HG02763 (cell line): ENCODE measurements at regions not wholly inside any gene's neighbourhood (a gene's known extent, or its start where the extent isn't known, plus 50 kb on each side); places are given as distances from the start of the nearest gene placed in this dataset.

Source experiments
- ATAC-seq: cut with Tn5 transposase; IDR thresholded peaks from one replicate; pipeline ENCODE4 v1.9.1; 2021; ENCODE audit warnings: mild to moderate bottlenecking, moderate library complexity; ENCODE audit not compliant: unreplicated experiment

DNA sequence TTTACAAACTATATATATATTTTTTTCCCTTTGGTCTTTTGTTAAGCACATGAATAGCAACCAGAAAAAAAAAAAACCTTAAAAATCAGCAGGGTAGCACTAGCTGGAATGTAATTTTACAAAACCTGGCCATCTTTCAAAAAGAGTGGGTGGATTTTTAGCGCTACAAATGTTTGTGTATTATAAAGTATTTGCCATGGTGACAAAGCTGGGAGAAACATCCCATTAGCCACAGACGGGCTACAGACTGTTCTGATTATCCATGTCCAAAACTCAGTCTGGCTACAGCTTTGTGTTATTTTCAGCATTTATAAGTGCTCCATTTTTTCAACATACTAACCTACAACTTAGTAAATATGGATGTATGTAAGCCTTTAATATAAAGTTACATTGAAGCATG is 249.5 kb upstream of the TANK start:
- ATAC-seq: no peak

DNA sequence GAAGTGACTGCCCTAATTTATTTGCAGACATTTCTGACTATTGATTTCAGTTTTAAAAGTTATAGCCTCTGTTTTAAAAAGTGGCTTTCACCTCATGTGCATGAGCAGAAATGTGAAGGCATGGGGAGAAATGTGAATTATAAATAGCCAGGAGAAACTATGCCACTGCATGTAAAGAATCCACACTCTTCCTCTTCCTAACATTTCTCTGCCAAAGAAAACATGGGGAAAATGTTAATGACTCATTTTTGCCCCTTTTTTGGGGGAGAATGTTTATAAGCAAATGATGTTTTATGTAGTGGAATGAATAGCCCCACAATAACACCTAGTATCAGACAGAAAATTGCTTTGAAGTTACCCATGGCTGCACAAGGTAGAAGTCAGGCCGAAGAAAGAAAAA is 249.0 kb upstream of the TANK start:
- ATAC-seq: no peak

DNA sequence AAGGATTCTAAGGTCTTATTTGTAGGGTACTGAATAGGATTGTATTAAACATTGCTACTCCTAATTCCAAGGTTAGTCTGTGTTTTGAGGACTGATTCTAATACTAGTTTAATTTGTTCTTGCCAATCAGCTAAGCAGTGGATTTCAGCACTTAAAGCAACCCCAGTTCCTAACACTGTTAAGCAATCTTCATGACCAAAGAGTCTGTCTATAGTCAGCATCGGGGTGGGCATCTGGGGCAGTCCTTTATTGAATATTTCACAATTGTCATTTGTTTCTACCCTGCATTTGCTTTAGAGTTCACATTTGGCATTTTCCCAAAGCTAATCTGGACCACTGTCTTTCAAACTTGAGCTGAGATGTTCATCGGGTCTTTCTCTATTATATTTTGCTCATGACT is 248.0 kb upstream of the TANK start:
- no peak for ATAC-seq

DNA sequence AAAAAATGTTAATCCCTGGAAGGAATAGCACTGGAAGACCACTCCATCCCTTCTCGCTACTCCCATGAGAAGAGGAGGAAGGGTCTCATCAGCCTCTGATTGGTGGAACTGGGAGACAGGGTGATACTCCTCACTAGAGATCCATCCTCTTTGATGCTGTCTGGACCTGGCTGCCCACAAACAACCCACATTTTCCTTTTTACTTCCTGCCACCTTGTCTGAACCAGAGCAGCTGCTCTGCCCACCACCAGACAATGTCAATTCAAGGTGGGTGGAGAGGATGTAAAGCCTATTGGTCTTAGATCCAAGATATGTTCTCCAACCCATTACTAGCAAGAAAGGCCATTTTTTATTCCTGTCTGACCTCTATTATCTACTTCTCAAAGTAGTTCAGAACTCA is 246.9 kb upstream of the TANK start:
- no peak for ATAC-seq

DNA sequence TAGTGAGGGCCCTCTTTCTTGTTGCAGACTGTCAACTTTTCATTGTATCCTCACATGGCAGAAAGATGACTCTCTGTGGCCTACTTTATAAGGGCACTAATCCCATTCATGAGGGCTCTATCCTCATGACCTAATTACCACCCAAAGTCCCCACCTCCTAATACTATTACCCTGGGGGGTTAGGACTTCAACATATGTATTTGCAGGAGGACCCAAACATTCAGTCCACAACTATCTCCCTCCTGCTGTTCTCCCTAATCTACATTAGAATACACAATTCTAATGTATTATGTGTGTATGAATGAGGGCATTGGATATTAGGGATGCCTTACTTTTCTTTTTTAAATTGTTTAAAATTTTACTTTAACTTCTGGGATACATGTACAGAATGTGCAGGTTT is 246.0 kb upstream of the TANK start:
- ATAC-seq: no peak

DNA sequence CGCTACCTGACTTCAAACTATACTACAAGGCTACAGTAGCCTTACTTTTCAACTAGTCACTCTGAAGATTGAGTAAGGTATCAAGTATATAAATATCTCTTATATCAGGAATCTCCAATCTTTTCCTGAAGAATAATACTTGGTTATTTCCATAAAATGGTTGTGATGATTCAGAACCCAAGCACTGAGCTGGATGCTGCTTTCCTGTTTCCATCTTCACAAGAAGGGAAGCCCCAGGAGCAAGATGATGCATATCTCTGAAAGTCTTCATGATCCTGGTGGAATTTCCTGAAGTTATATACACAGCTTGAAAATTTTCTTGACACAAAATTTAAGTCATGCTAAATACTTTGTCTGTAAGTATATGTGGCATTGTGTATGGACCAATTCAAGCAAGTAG is 243.9 kb upstream of the TANK start:
- ATAC-seq: no peak

DNA sequence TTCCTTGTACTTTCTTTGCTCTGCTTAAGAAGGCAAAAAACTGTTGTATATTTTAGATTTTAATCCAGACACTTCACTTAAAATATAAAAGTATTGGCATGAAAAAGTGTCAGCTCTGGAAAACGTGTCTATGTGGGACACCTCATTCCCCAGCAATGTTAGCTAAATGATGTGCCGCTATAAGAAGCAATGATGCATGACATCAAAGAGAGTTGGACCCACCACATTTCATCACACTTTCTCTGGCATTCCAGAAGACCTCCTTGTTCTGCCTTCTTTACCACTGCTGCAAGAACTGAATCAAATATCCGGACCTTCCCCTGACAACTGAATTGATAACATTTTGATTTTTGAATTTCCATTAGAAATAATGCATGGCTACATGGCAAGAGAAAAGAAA is 242.4 kb upstream of the TANK start:
- no peak for ATAC-seq

DNA sequence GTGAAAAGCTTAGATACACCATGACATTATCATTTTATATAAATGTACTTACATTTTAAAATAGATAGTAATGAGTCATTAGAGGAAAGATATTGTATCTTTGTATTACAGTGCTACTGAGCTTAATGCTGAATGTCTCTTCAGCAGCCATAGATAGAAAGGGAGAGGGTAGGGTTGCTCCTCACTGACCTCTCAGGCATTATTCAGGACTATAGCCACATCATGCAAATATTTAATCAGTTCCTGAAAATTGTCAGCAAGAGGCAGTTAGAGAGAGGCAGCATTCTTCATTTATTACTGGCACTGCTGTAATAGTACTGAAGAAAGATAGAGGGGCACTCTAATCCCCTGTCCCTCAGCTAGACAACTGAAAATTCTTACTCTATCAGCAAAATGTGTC is 242.0 kb upstream of the TANK start:
- ATAC-seq: no peak

DNA sequence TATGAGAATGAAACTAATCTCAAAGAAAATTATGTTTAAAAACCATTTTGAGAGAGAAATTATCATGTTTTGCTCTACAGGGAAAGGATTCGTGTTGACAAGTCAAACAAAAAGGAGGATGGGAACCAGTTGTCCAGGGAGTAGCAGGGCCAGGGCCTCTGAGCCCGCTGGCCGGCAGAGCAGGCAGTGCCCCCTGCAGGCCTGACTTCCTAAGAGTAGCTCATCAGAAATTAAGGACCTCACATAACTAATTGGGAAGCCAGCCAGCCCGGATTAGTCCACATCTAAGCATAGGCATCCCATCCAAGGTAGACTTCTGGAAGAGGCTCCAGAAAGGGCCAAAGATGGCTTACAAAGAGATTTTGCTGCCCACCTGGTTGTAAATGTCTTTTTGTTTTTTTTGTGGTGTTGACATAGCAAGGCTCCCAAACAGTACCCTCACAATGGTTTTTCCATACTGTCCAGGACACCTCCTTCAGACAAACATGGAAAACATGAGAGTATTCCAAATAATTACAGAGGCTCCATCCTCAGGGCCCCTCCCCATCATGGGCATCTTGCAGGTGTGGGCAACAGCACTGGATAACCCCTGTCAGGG is 241.2 kb upstream of the TANK start:
- ATAC-seq: no peak

DNA sequence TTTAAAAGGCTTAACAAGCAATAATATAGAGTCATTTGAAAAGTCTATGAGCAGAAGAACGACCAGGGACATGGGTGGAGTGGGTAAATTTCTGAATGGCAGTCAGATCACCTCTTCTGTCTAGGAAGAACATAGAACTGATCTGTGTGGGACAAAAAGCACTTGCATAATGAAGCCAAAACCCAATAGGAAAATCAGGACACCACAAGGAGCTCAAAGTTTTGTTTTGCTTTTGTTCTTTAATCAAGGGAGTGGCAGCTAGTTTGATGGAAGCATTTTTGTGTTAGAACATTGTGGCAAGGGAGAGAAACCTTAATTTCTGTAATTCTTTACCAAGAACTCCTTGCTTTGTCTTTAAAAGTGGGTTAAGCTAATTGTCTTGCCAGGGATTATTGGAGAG is 240.2 kb upstream of the TANK start:
- no peak for ATAC-seq

DNA sequence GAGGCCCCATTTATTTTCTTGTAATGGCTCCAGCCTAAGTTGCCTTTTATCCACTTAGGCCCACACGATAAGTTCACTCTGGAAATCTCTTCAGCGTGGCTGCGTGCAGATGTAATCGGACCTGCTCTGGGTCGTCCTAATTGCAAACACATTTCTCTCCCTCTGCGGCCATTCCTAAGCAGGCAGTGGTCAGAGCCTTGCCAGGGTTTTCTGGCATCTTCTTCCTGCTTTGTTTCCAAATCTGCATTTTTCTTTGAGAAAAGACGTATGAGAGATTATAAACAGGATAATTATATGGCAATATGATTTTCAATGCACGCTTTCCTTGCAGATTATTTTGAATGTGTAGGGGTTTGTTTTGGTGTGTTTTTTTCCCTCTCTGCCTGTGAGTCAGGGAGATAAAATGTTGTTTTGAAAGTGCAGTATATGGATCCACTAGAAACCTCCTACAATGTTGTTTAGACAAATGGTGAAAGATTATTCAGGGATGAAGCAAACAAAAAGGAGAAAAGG is 239.4 kb upstream of the TANK start:
- ATAC-seq: no peak

DNA sequence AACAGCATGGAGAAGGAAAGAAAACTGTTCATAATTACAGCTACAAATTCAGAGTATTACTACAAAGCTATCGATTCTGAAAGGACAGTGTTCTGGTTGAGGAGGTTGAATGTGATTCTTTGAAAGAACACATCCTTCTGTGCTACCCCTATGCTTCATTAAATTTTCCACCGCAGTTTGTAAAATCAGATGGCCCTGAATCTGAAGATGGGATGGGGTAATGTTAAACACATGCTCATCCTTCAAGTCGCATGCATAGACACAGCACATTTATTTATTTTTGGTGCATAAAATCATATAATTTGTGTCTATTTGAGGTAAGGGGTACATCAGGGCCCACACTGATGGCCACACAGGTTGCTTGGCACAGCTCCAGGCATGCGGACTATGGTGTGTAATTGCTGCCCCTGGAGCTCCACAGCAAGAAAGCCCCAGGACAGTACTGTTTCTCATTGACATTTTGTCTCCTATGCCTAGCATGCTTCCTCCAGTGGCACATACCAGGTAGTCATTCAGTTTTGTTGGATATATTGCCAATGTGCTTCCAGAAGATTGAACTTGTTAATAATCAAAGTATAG is 238.8 kb upstream of the TANK start:
- no peak for ATAC-seq

DNA sequence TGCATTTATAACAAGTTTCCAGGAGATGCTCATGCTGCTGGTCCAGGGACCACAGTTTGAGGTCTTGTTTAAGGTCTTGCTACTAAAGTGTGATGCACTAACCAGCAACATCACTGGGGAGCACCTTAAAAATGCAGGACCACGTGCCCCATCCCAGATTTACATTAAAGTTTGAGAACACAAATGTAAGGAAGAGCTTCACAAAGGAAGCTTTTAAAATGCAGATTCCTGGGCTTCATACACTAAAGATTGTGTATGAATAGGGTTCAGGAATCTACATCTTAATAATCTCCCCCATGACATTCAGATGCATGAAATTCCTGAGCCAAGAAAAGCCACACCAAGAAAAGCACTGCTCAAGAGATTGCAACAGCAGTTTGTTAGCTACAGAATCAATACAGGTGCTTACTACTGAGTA is 235.3 kb upstream of the TANK start:
- no peak for ATAC-seq

DNA sequence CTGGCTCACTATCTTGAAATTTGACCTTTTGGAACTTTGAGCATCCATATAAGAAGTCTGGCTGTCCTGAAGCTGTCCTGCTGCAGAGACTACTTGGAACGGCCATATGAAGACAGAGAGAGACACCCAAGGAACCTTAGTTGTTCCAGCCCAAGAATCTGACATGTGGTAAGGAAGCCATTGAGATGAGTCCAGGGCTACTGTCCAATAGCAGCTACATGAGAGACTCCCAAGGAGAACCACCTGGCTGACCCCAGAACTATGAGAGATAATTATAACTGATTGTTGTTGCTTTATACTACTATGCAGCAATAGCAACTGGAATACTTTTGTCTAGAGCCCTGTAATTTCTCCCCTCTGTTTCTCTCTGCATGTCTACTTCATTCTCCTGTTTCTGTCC is 234.3 kb upstream of the TANK start:
- no peak for ATAC-seq

DNA sequence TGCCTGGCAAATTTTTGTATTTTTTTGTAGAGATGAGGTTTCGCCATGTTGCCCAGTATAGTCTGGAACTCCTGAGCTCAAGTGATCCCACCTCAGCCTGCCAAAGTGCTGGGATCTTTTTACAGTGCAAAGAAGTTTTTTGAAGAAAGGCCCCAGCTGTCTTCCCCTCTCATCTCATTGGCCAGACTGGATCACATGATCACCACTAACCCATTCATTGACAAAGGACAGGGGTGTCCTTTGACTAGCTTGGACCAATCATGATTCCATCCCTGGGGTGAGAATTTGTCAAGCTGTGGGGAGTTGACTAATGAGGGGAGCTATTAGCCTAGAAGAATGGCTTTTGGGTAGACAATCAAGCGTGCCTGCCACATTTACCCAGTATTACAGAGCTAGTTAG is 232.9 kb upstream of the TANK start:
- ATAC-seq: no peak

DNA sequence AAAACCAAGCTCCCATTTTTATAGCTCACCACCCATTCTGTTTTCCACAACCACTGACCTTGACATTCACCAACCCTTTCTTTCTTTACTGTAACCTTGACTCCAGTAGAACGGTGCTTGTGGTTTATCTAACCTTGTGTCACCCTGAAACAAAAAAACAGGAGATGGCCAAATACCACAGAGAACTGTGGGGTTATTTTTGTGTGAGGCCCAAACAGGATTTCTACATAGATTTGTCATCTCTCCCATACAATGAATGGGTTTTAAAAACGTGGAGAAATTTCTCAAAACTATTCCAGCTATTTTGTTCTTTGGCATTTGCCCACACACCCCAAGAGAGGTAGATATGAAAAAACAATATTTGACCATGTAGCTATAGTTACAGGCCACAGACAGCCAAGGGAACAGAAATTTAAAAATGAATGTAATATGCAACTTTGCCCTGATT is 231.3 kb upstream of the TANK start:
- no peak for ATAC-seq

DNA sequence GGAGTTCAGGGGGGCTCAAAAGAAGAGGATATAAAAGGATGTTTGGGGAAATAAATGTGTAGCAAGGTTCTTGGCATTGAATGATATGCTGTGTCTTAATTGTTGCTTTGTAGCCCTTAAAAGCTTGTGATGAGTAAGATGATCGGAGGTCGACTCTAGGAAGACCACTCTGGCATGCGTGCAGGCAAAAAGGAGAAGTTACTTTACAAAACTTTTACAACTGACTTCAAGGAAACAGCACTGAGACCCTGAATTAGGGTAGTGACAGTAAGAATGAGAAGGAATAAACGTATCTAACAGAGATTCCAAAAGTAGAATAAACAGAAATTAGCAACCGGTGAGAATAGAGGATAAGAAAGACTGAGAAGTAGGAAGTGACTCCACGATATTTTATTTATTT is 228.7 kb upstream of the TANK start:
- no peak for ATAC-seq

DNA sequence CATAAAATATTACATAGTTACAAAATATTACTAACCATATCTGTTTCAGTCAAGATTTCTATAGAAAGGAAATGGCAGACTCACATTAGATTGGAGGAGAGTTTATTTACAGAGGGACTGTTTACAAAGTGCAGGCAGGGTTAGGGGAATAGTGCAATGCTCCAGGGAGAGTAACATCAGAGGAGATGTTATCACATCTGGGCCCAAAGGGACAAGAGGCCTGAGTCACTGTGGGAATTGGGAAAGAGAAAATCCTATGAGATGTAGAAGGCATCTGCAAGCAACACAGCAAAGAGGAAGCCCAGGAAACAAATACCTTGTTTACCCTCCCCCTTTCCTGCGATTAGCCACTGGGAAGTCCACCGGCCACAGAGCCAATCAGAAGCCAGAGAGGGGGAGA is 227.3 kb upstream of the TANK start:
- ATAC-seq: no peak

DNA sequence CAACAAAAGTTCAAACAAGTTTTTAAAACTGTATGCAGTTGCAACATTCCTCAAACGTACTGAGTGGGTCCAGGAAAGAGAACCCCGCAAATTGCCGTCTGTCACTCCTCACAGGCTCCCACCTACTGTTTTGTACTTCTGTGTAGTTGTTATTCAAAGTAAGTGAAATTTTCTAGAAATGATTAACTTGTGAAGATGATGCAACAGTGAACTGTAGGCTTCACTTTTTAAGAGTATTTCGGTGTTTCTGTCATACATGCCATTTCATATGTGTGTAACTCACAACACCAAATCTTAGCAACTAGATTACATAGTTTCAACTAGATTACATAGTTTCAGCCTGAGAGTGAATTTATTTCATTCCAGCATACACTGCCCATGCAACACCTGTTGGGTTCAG is 226.0 kb upstream of the TANK start:
- no peak for ATAC-seq

DNA sequence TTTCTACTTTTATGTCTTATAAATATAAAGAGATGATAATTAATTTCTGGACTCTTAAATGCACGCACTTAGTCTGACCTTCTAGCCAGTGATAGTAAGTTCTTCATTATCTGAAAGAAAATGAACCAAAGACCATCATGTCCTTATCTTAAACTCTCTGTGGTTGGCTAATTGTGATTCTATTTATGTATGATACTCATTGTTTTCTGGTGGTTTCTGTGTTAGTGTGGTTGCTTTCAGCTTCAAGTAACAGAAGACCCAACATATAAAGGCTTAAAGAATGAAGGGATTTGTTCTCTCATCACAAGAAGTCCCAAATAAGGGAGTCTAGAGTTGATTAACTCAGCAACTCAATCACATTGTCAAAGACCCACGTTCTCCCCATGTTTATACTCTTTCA is 225.2 kb upstream of the TANK start:
- no peak for ATAC-seq

DNA sequence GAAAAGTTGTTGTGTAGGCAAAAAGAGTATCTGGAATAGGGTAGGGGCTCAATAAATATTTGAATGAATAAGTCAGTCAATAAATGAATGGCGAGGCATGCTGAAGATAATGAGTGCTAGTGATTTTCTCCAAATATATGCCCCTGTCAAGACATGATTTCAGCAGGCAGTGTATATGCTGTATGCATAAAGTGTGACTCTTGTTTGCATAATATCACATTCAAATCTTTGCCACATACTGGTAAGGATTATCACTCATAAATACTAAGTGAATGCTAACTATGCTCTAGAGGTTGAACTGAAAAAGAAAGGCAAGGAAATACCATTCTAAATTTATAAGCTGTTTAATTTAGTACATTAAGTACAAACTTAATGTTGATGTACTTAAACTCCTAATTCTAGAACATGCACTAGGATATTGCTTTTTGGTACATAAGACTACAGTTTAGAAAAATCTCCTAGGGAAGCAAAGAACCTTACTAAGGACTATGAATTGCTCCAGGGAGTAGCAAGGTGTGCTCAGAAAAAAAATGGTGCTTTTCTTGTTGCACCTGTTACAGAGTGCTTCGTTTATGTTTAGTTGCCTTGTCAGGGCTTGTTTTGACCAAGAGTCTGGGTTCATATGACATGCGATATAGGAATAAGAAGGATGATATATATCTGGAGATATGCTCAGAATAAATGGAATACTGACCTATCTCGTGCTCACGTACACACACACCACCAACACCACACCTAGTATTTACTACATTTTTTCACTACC is 224.0 kb upstream of the TANK start:
- ATAC-seq: no peak

DNA sequence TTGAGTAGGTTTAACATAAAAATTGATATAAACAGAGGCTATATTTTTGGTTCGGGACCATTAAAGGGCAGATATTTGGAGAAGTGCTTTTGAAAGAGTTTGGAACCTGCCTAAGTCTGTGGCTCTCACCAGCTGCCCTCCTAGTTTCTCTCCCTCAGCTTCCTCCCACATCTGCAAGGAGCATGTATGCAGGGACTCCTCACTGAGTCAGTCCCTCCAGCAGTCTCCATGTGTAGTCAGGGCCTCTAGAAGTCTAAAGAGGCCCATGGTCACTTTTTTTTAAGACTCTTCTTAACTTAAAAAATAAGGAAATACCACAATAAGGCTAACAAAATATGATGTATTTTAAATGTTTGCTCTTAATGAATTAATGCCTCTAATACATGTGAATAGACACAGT is 220.0 kb upstream of the TANK start:
- no peak for ATAC-seq
